Activated T-helper 1 cell treated with anti-CD3 and anti-CD28 coated beads, Interleukin-2, amount 50 U/mL, for 16 hours (primary cell): ENCODE measurements at regions not wholly inside any gene's neighbourhood (a gene's known extent, or its start where the extent isn't known, plus 50 kb on each side); places are given as distances from the start of the nearest gene placed in this dataset.

Experiments used
- DNase-seq, 2 donors: peaks; one replicate each; pipeline ENCODE4 v3.0.0-alpha.2; 2020; ENCODE audit warnings: low read depth in 1 of 2, low spot score in 1 of 2

DNA sequence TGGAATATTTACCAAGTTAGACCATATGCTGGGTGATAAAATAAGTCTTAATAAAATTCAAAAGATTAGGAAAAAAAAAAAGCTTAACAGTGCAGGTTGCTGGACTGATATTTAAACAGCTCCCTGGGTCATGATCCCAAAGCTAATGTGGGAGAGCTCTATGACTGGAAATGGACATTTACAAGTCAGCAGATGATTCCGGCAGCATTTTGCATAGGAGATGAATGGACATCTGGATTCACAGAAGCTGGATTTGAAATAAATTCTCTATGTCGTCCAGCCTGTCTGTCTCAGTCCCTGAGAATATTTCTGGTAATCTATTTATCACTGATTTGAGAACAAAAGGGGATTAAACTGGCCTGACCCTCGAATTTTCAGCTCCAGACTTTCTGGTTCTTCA, 52.3 kb upstream of the KLHL25 start:
- no peak for DNase-seq

- DNase-seq = no peak
Measured at GRCh38 chr15:85849946-85850345, 55.2 kb upstream of the KLHL25 start.

GRCh38 chr15:85852969-85853368, 58.2 kb upstream of the KLHL25 start:
- no peak for DNase-seq

- peak in 1 of 2 donors; percentile 12 for DNase-seq
Measured at GRCh38 chr15:85854345-85855097, 59.8 kb upstream of the KLHL25 start.

GRCh38 chr15:85858586-85859375, 64.1 kb upstream of the KLHL25 start:
- DNase-seq = peak; percentile 53 to 60

GRCh38 chr15:85859671-85860070, 64.9 kb upstream of the KLHL25 start:
- no peak for DNase-seq

- no peak for DNase-seq
Measured at GRCh38 chr15:85860394-85861161, 65.9 kb upstream of the KLHL25 start.

DNA sequence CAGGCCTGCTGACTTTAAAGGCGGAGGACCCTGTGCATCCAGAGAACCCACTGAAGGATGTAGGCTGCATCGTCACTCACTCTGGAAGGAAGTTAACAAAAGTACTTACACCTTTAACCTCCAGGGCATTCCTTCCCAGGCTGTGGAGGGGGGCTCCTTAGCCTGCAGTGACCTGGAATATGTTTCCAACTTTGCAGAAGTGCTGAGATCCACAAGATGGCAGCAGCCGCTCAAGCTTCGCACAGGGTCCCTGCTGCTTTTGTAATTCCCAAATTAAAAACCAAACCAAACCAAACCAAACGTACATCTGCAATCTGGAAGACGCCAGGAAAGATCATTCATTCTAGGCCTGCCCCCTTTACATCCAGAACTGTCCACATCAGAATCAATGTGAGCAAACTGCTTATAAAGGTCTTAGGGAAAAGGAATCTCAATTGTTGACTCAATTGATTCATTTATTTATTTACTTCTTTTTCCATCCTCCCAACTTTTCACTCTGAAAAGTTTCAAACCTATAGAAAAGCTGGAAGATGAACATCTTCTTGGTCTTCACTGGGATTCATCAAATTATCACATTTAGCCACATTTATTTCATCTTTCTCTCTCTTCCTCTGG, 70.5 kb upstream of the KLHL25 start:
- no peak for DNase-seq

GRCh38 chr15:85867250-85867649, 72.5 kb upstream of the KLHL25 start:
- DNase-seq = no peak

- no peak for DNase-seq
Measured at GRCh38 chr15:85869124-85869523, 74.4 kb upstream of the KLHL25 start.

DNA sequence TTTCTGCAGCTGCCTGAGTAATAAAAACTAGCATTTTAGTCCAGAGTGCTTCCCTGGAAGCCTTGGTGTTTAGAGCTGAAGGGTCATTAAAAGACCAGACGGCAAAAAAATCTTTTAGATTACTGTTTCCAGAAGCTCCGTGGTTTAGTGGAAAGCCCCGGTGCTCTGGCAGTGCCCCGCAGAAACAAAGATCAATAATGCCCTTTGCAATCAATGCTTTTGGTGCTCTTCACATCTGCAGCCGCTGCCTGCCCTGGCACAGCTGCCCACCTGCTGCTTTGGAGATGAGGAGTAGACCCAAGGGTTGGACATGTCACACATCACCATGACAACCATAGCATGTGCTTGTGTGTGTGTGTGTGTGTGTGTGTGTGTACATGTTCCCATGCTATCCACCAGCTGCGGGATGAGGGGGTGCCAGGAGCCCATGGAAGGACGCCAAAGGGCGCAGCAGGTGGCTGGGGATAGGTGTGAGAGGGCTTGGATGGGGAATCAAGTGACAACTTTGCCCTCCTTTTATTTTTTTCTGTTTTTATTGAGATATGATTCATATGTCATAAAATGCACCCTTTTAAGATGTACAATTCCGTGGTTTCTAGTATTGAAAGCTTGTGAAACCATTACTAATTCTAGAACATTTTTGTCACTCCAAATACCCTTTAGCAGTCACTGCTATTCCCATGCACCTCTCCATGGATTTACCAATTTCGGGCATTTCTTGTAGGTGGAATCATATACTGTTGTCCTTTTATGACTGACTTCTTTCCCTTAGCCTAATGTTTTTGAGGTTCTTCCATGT, 75.7 kb upstream of the KLHL25 start:
- no peak for DNase-seq

- no peak for DNase-seq
Measured at GRCh38 chr15:85871545-85871944, 76.8 kb upstream of the KLHL25 start.

DNA sequence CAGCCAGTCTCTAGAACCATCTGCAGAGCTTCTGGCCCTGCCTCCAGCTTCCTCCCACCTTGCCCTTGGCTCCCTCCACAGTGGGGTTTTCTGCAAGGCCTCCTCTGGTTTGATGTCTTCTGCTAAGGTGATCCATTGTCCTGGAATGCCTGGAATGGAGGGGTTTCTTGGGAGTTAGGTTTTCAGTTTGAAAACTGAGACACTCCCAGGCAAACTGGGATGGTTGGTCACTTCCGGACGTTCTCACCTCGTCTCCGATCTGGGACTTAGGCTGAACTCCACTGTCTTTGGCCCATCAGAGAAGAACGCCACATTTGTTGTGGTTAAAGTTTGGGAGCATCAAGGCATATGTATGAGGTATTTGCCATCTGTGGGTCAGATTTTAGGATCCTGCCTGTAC, 77.4 kb upstream of the KLHL25 start:
- no peak for DNase-seq

- DNase-seq = no peak
Measured at GRCh38 chr15:85874236-85874635, 79.5 kb upstream of the KLHL25 start.

GRCh38 chr15:85875756-85876155, 81.0 kb upstream of the KLHL25 start:
- no peak for DNase-seq

GRCh38 chr15:85878828-85879225, 84.1 kb upstream of the KLHL25 start:
- no peak for DNase-seq

DNA sequence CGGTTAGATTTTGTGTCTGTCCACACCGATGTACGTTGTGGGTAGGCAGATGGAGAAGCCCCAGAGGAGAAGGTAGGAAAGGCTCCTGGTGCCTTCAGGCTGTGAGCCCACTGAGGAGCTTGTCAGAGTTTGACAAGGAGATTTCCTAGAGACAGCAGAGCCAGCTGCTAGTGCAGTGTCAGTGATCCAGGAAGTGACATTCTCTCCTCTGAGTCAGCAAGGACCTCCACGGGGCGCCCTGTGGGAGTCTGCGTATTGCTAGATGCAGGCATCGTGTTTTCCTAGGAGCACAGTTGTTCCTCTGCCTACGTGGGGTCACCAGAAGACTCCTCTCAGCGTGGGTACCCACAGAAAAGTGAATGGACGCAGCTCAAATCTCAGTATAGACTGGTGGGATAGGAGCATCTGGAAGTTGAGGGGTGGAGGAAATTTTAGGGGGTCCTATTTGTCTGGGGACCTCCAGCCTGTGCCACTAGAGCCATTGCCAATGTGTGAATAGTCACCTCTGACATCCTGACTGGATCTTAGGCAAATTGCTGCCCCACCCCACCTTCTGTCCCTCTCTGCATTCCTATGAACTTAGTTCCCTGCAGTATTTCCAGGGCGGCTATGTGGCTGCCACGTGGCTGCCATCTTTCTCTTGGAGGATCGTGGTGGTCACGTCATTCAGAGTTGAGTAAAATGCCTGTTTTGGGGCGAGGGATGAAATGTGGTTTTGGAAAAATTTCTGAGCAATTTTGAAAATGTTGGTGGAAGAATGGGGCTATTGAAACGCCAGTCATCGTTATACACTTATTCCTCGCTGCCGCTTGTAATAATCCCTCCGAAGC, 84.8 kb upstream of the KLHL25 start:
- DNase-seq = no peak

DNA sequence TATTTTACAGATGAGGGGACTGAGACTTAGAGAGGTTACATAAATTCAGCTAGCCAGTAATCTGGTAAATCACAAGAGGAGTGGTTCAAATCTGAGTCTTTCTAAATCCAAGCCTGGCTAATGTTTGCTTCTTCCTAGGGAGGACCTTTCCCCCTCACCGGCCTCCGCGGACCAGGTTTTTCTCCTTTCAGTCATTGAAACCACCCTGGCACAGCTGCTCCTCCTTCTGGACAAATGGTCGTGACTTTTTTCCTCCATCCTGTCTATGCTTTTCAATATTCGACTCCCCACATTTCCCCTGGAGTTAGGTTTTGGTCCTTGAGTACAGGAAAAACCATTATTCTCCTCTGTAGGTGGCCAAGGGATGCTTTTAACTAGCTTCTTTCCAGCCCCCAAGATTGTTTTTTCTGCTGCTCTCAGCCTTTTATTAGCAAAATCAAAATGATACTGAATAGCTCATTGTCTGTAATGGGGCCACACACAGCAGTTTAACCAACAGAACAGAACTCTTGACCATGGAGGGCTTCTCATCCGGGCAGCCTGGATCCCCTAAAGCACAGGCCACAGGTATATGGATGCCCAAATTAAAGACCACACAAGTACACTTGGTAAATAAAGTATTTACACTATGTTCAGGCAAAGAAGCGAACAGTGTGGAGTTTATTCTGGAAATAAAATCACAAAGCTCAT, 85.9 kb upstream of the KLHL25 start:
- no peak for DNase-seq

DNA sequence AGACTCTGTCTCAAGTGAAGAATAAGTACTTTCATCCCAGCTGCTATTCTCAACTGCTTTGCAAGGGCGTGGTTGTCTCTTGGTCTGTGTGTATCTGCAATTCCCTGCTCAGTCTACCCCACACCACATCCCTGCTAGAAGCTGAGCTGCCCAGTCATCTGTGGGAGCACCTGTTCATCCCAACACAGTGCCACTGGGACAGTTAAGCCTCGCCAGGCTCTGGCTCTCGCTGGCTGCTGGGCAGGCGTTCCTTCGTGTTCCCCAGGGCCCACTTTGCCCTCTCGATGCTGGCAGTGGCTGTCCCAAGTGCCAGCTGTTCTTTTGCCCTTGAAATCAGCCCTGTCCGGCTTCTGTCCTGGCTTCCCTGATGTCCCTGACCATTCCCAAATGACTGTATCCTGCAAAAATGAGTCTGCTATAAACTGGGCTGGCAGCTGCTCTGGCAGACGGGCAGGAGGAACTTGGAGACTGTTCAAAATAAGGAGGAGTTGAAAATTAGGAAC, 91.6 kb upstream of the KLHL25 start:
- no peak for DNase-seq
